HG03521 (cell line): ENCODE measurements at regions not wholly inside any gene's neighbourhood (a gene's known extent, or its start where the extent isn't known, plus 50 kb on each side); places are given as distances from the start of the nearest gene placed in this dataset.

Source experiments
- ATAC-seq: cut with Tn5 transposase; IDR thresholded peaks from one replicate; pipeline ENCODE4 v1.9.1; 2021; ENCODE audit warnings: mild to moderate bottlenecking, moderate library complexity; ENCODE audit not compliant: unreplicated experiment

- no peak for ATAC-seq
These were observed 2154.9 kb downstream of the LRRC4C start for GRCh38 chr11:39304586-39304985.

- ATAC-seq: no peak
These were observed 2164.8 kb downstream of the LRRC4C start for GRCh38 chr11:39294648-39295047.

GRCh38 chr11:39288011-39288410, 2171.4 kb downstream of the LRRC4C start:
- no peak for ATAC-seq

- ATAC-seq: no peak
These were observed 2191.2 kb downstream of the LRRC4C start for GRCh38 chr11:39268176-39268690.

GRCh38 chr11:39255648-39256047, 2203.8 kb downstream of the LRRC4C start:
- ATAC-seq: no peak

- ATAC-seq: no peak
These were observed 2209.7 kb downstream of the LRRC4C start for GRCh38 chr11:39249566-39250365.

GRCh38 chr11:39247570-39248137, 2211.8 kb downstream of the LRRC4C start:
- ATAC-seq: no peak

- no peak for ATAC-seq
These were observed 2219.9 kb downstream of the LRRC4C start for GRCh38 chr11:39239553-39239952.

- ATAC-seq: no peak
These were observed 2222.5 kb downstream of the LRRC4C start for GRCh38 chr11:39236916-39237315.

GRCh38 chr11:39221550-39222138, 2237.8 kb downstream of the LRRC4C start:
- ATAC-seq: no peak

GRCh38 chr11:39220501-39221230, 2238.8 kb downstream of the LRRC4C start:
- ATAC-seq: no peak

GRCh38 chr11:39220069-39220468, 2239.4 kb downstream of the LRRC4C start:
- no peak for ATAC-seq

- ATAC-seq: no peak
These were observed 2249.5 kb downstream of the LRRC4C start for GRCh38 chr11:39209981-39210380.

GRCh38 chr11:39205236-39205995, 2254.0 kb downstream of the LRRC4C start:
- no peak for ATAC-seq

- no peak for ATAC-seq
These were observed 2266.8 kb downstream of the LRRC4C start for GRCh38 chr11:39192671-39193070.

GRCh38 chr11:39190751-39191150, 2268.7 kb downstream of the LRRC4C start:
- no peak for ATAC-seq

- no peak for ATAC-seq
These were observed 2281.8 kb downstream of the LRRC4C start for GRCh38 chr11:39177678-39178077.

GRCh38 chr11:39174965-39175364, 2284.5 kb downstream of the LRRC4C start:
- no peak for ATAC-seq

GRCh38 chr11:39174196-39174595, 2285.3 kb downstream of the LRRC4C start:
- ATAC-seq: no peak

- ATAC-seq: no peak
These were observed 2294.4 kb downstream of the LRRC4C start for GRCh38 chr11:39165021-39165420.

GRCh38 chr11:39149214-39149613, 2310.2 kb downstream of the LRRC4C start:
- ATAC-seq: no peak
